H9 (cell line): ENCODE measurements at regions not wholly inside any gene's neighbourhood (a gene's known extent, or its start where the extent isn't known, plus 50 kb on each side); places are given as distances from the start of the nearest gene placed in this dataset.

Experiments used
- DNase-seq: peaks from one replicate; pipeline ENCODE4 v3.0.0-alpha.2; 2017
- H2AFZ ChIP-seq: one replicate; pipeline ENCODE4 v1.6.1; 2013; ENCODE audit warnings: mild to moderate bottlenecking, low read length, control low read depth, moderate library complexity
- H2AK5ac ChIP-seq: 2 replicates; pipeline ENCODE4 v1.6.1; 2013; ENCODE audit warnings: low read length, control low read depth, mixed read lengths; ENCODE audit not compliant: insufficient read length
- H2BK120ac ChIP-seq: one replicate; pipeline ENCODE4 v1.6.1; 2013; ENCODE audit warnings: low read depth, mild to moderate bottlenecking, low read length, control low read depth, inconsistent platforms; ENCODE audit not compliant: poor library complexity, severe bottlenecking
- H2BK12ac ChIP-seq: 2 replicates; pipeline ENCODE4 v1.6.1; 2013; ENCODE audit warnings: low read length, control low read depth, mixed read lengths, low read depth; ENCODE audit not compliant: insufficient read length
- H2BK15ac ChIP-seq: 2 replicates; pipeline ENCODE4 v1.6.1; 2013; ENCODE audit warnings: low read depth, low read length, control low read depth
- H2BK20ac ChIP-seq: one replicate; pipeline ENCODE4 v1.6.1; 2013; ENCODE audit warnings: low read depth, mild to moderate bottlenecking, low read length, control low read depth, inconsistent platforms; ENCODE audit not compliant: poor library complexity, severe bottlenecking
- H2BK5ac ChIP-seq: 2 replicates; pipeline ENCODE4 v1.6.1; 2013; ENCODE audit warnings: low read length, control low read depth, mixed read lengths; ENCODE audit not compliant: insufficient read length
- H3K14ac ChIP-seq: 2 replicates; pipeline ENCODE4 v1.6.1; 2013; ENCODE audit warnings: low read length, control low read depth; ENCODE audit not compliant: insufficient read depth
- H3K18ac ChIP-seq: 2 replicates; pipeline ENCODE4 v1.6.1; 2013; ENCODE audit warnings: low read depth, mild to moderate bottlenecking, mixed read lengths, low read length, control low read depth; ENCODE audit not compliant: insufficient read length
- H3K23ac ChIP-seq: 2 replicates; pipeline ENCODE4 v1.6.1; 2013; ENCODE audit warnings: low read length, control low read depth, mixed read lengths, low read depth; ENCODE audit not compliant: insufficient read length
- H3K23me2 ChIP-seq: 2 replicates; pipeline ENCODE4 v1.6.1; 2013; ENCODE audit warnings: low read depth, mild to moderate bottlenecking, mixed read lengths, low read length, control low read depth; ENCODE audit not compliant: insufficient read length, poor library complexity, severe bottlenecking
- H3K27ac ChIP-seq: 2 replicates; pipeline ENCODE4 v1.5.1; 2013; ENCODE audit warnings: low read length, control low read depth, mixed read lengths, low read depth; ENCODE audit not compliant: insufficient read length
- H3K27me3 ChIP-seq: 2 replicates; pipeline ENCODE4 v1.6.1; 2013; ENCODE audit warnings: low read length, control low read depth, inconsistent platforms; ENCODE audit not compliant: insufficient read depth
- H3K4ac ChIP-seq: 2 replicates; pipeline ENCODE4 v1.6.1; 2013; ENCODE audit warnings: low read depth, mild to moderate bottlenecking, control low read depth, inconsistent platforms, low read length, moderate library complexity
- H3K4me1 ChIP-seq: 2 replicates; pipeline ENCODE4 v1.6.1; 2013; ENCODE audit warnings: low read length, control low read depth, inconsistent platforms; ENCODE audit not compliant: insufficient read depth
- H3K4me2 ChIP-seq: 2 replicates; pipeline ENCODE4 v1.6.1; 2013; ENCODE audit warnings: low read length, control low read depth, mixed read lengths; ENCODE audit not compliant: insufficient read length, insufficient read depth
- H3K56ac ChIP-seq: 2 replicates; pipeline ENCODE4 v1.6.1; 2013; ENCODE audit warnings: low read depth, mild to moderate bottlenecking, mixed read lengths, low read length, control low read depth; ENCODE audit not compliant: insufficient read length
- H3K79me1 ChIP-seq: 2 replicates; pipeline ENCODE4 v1.6.1; 2013; ENCODE audit warnings: low read depth, mild to moderate bottlenecking, moderate library complexity, low read length, control low read depth, inconsistent platforms; ENCODE audit not compliant: insufficient read depth, poor library complexity, severe bottlenecking
- H3K79me2 ChIP-seq: 2 replicates; pipeline ENCODE4 v1.6.1; 2013; ENCODE audit warnings: low read length, control low read depth, inconsistent platforms; ENCODE audit not compliant: insufficient read depth
- H3K9ac ChIP-seq: 2 replicates; pipeline ENCODE4 v1.6.1; 2013; ENCODE audit warnings: low read length, control low read depth, mixed read lengths; ENCODE audit not compliant: insufficient read length; ENCODE audit errors: extremely low read depth
- H3K9me3 ChIP-seq: one replicate; pipeline ENCODE4 v1.6.1; 2013; ENCODE audit warnings: low read depth, low read length, inconsistent platforms; ENCODE audit not compliant: control insufficient read depth
- H3T11ph ChIP-seq: one replicate; pipeline ENCODE4 v1.6.1; 2013; ENCODE audit warnings: mild to moderate bottlenecking, low read length, control low read depth, inconsistent platforms
- H4K20me1 ChIP-seq: one replicate; pipeline ENCODE4 v1.6.1; 2013; ENCODE audit not compliant: control insufficient read depth, insufficient read length, insufficient read depth
- H4K5ac ChIP-seq: 2 replicates; pipeline ENCODE4 v1.6.1; 2013; ENCODE audit warnings: low read depth, mild to moderate bottlenecking, mixed read lengths, low read length, control low read depth; ENCODE audit not compliant: insufficient read length
- H4K8ac ChIP-seq: replicated peaks from 2 replicates; pipeline ENCODE4 v1.6.1; 2013; ENCODE audit warnings: low read length, control low read depth, mixed read lengths, low read depth; ENCODE audit not compliant: insufficient read length
- H4K91ac ChIP-seq: 2 replicates; pipeline ENCODE4 v1.6.1; 2013; ENCODE audit warnings: low read depth, mild to moderate bottlenecking, moderate library complexity, mixed read lengths, low read length, control low read depth; ENCODE audit not compliant: insufficient read length
- H3K27ac Mint-ChIP-seq, 3 experiments: 2 replicates in 2 of 3; 3 replicates in 1 of 3; pipeline ENCODE4 v1.8.0; 2020 to 2021; ENCODE audit warnings: mixed read lengths in 3 of 3, mild to moderate bottlenecking in 1 of 3, moderate library complexity in 1 of 3
- H3K27me3 Mint-ChIP-seq: 2 replicates; pipeline ENCODE4 v1.8.0; 2021; ENCODE audit warnings: low read depth, mild to moderate bottlenecking, moderate library complexity, mixed read lengths
- H3K36me3 Mint-ChIP-seq, 3 experiments: 2 replicates in 2 of 3; 3 replicates in 1 of 3; pipeline ENCODE4 v1.8.0; 2020 to 2021; ENCODE audit warnings: low read depth in 3 of 3, mixed read lengths in 3 of 3; ENCODE audit not compliant: insufficient read depth in 1 of 3
- H3K4me1 Mint-ChIP-seq, 2 experiments: 2 replicates each; pipeline ENCODE4 v1.8.0; 2020; ENCODE audit warnings: mixed read lengths in 2 of 2
- H3K4me3 Mint-ChIP-seq, 2 experiments: 2 replicates in 1 of 2; 3 replicates in 1 of 2; pipeline ENCODE4 v1.8.0; 2020 to 2021; ENCODE audit warnings: mild to moderate bottlenecking in 2 of 2, mixed read lengths in 2 of 2, moderate library complexity in 1 of 2
- H3K9me3 Mint-ChIP-seq, 2 experiments: 2 replicates in 1 of 2; 3 replicates in 1 of 2; pipeline ENCODE4 v1.8.0; 2020; ENCODE audit warnings: mild to moderate bottlenecking in 2 of 2, mixed read lengths in 2 of 2, moderate library complexity in 1 of 2
- WGBS: extraction: QIAGEN DNeasy Blood & Tissue Kit; methylation state at CpG from one replicate; pipeline ENCODE4 v1.1.7; 2013; ENCODE audit warnings: missing lambda C conversion rate, low lambda C conversion rate, mixed read lengths; ENCODE audit not compliant: insufficient read length; ENCODE audit errors: extremely low coverage; 5-methylcytosine and 5-hydroxymethylcytosine counted together
- TF ChIP-seq, protein P1 (sequence below): fragments of 200-600 bp; sonication (generic); conservative IDR thresholded peaks from 3 replicates; pipeline ENCODE4 v1.8.0; 2021; ENCODE audit warnings: antibody characterized with exemption, mild to moderate bottlenecking

DNA sequence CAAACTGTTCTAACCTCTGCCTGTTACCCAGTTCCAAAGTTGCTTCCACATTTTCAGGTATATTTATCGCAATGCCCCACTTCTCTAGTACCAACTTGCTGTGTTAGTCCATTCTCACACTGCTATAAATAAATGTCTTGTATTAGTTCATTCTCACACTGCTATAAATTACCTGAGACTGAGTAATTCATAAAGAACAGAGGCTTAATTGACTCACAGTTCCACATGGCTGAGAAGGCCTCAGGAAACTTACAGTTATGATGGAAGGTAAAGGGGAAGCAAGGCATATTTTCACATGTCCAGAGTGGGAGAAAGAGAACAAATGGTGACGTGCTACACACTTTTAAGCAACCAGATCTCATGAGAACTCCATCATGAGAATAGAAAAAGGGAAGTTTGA lies 130.4 kb upstream of the C11orf87 start:
- Histone ChIP-seq H3K4me2 (no peak overlapping the region), H2BK120ac (no peak overlapping the region), H4K91ac (no peak overlapping the region), H3K14ac (no peak overlapping the region), H2BK5ac (no peak overlapping the region), H3T11ph (no peak overlapping the region), H3K4ac (no peak overlapping the region), H3K79me1 (no peaks in the 10 kb centered on the region), H3K9me3 (no peaks in the 10 kb centered on the region), H3K56ac (no peak overlapping the region), H3K9ac (no peak overlapping the region), H3K79me2 (no peaks in the 10 kb centered on the region), H2BK12ac (no peak overlapping the region), H3K23ac (no peak overlapping the region), H4K8ac (no peak overlapping the region), H2AFZ (no peak overlapping the region), H3K4me1 (no peaks in the 10 kb centered on the region; the same call in 1 of the 2 replicates), H3K27ac (no peak overlapping the region), H3K18ac (no peak overlapping the region), H2BK20ac (no peak overlapping the region), H2BK15ac (no peak overlapping the region), H2AK5ac (no peak overlapping the region), H3K27me3 (no peaks in the 10 kb centered on the region), H4K20me1 (no peaks in the 10 kb centered on the region), H4K5ac (no peak overlapping the region), H3K23me2 (no peaks in the 10 kb centered on the region)
- TF ChIP-seq, protein P1, sequence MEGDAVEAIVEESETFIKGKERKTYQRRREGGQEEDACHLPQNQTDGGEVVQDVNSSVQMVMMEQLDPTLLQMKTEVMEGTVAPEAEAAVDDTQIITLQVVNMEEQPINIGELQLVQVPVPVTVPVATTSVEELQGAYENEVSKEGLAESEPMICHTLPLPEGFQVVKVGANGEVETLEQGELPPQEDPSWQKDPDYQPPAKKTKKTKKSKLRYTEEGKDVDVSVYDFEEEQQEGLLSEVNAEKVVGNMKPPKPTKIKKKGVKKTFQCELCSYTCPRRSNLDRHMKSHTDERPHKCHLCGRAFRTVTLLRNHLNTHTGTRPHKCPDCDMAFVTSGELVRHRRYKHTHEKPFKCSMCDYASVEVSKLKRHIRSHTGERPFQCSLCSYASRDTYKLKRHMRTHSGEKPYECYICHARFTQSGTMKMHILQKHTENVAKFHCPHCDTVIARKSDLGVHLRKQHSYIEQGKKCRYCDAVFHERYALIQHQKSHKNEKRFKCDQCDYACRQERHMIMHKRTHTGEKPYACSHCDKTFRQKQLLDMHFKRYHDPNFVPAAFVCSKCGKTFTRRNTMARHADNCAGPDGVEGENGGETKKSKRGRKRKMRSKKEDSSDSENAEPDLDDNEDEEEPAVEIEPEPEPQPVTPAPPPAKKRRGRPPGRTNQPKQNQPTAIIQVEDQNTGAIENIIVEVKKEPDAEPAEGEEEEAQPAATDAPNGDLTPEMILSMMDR: no peak
- DNase-seq: no peak
- no CpG with 5 or more reads among the region's 2 CpGs for WGBS
- H3K36me3 Mint-ChIP-seq: peaks cover 0 to 9% (median 0%) of the 10 kb centered on the region in 3 experiments; a peak in 3 of 7 replicates
- H3K27ac Mint-ChIP-seq: no peak overlapping the region; a peak in 1 of 7 replicates
- H3K27me3 Mint-ChIP-seq: no peaks in the 10 kb centered on the region
- peaks cover 0 to 2% of the 10 kb centered on the region in 2 experiments; a peak in 2 of 5 replicates for H3K9me3 Mint-ChIP-seq
- H3K4me3 Mint-ChIP-seq: no peak overlapping the region
- peaks cover 15 to 16% of the 10 kb centered on the region in 2 experiments for H3K4me1 Mint-ChIP-seq
